Daoy (cell line): ENCODE measurements at regions not wholly inside any gene's neighbourhood (a gene's known extent, or its start where the extent isn't known, plus 50 kb on each side); places are given as distances from the start of the nearest gene placed in this dataset.
"Not testable (repeated sequence)": the region's sequence is repeated elsewhere in the genome, so short reads cannot be mapped to it uniquely, and the experiment has no call there.

Experiments used
- DNase-seq: peaks from one replicate; pipeline ENCODE4 v3.0.0-alpha.2; 2015; ENCODE audit warnings: low read depth

GRCh38 chr9:71632776-71633175 is 135.5 kb downstream of the CEMIP2 start:
- DNase-seq, result no peak

GRCh38 chr9:71630377-71630995 is 137.8 kb downstream of the CEMIP2 start:
- no peak for DNase-seq

- no peak for DNase-seq
Measured at GRCh38 chr9:71629578-71630215, 138.6 kb downstream of the CEMIP2 start.

GRCh38 chr9:71628247-71628646 is 140.1 kb downstream of the CEMIP2 start:
- DNase-seq, result peak; percentile 10

- no peak for DNase-seq
Measured at GRCh38 chr9:71627537-71627936, 140.8 kb downstream of the CEMIP2 start.

GRCh38 chr9:71626395-71626794 is 141.9 kb downstream of the CEMIP2 start:
- DNase-seq, result no peak

- no peak for DNase-seq
Measured at GRCh38 chr9:71624728-71625127, 143.6 kb downstream of the CEMIP2 start.

GRCh38 chr9:71620746-71621145 is 147.6 kb downstream of the CEMIP2 start:
- no peak for DNase-seq

- DNase-seq, result no peak
Measured at GRCh38 chr9:71620331-71620730, 148.0 kb downstream of the CEMIP2 start.

GRCh38 chr9:71619926-71620325 is 148.4 kb downstream of the CEMIP2 start:
- no peak for DNase-seq

- no peak for DNase-seq
Measured at GRCh38 chr9:71614409-71615010, 153.8 kb downstream of the CEMIP2 start.

GRCh38 chr9:71612889-71613288 is 155.4 kb downstream of the CEMIP2 start:
- DNase-seq, result no peak

- DNase-seq, result no peak
Measured at GRCh38 chr9:71609448-71609830, 158.9 kb downstream of the CEMIP2 start.

- DNase-seq, result no peak
Measured at GRCh38 chr9:71608825-71609447, 159.4 kb downstream of the CEMIP2 start.

GRCh38 chr9:71608021-71608420 is 160.3 kb downstream of the CEMIP2 start:
- no peak for DNase-seq

GRCh38 chr9:71607461-71607881 is 160.8 kb downstream of the CEMIP2 start:
- no peak for DNase-seq

- DNase-seq, result peak; percentile 56
Measured at GRCh38 chr9:71604197-71605063, 163.9 kb downstream of the CEMIP2 start.

- no peak for DNase-seq
Measured at GRCh38 chr9:71602652-71603051, 165.7 kb downstream of the CEMIP2 start.

GRCh38 chr9:71595762-71596161 is 172.6 kb downstream of the CEMIP2 start:
- DNase-seq, result not testable (repeated sequence)

- DNase-seq, result no peak
Measured at GRCh38 chr9:71594541-71594940, 173.8 kb downstream of the CEMIP2 start.

- DNase-seq, result no peak
Measured at GRCh38 chr9:71592400-71592799, 175.9 kb downstream of the CEMIP2 start.

- DNase-seq, result no peak
Measured at GRCh38 chr9:71590362-71590761, 178.0 kb downstream of the CEMIP2 start.
